GM12878 (cell line): ENCODE measurements at regions not wholly inside any gene's neighbourhood (a gene's known extent, or its start where the extent isn't known, plus 50 kb on each side); places are given as distances from the start of the nearest gene placed in this dataset.
A peak's percentile ranks its signal among the peaks of the same experiment; 100 is the strongest.

ENCODE experiments used
- ATAC-seq: fragments of 200-7000 bp; cut with Tn5 transposase; 3 replicates; pipeline ENCODE4 v1.9.1; 2020; ENCODE audit warnings: mild to moderate bottlenecking, moderate library complexity
- BruUV-seq: library from RNA; stranded (reverse); fragments of 400-500 nt; replicated peaks from 2 replicates; lab custom pipeline; 2021; lab: Mats Ljungman, UMichigan
- CTCF ChIA-PET: fragments of 300-600 bp; sonication (Branson Sonifier 250); formaldehyde crosslinking; extraction: SDS; loops from one replicate; lab custom pipeline; 2021; ENCODE audit warnings: inconsistent platforms; lab: Yijun Ruan, JAX
- POLR2A ChIA-PET: fragments of 350-600 bp; formaldehyde crosslinking; extraction: SDS; loops from one replicate; lab custom pipeline; 2021; ENCODE audit warnings: inconsistent platforms; lab: Charles Lee
- RAD21 ChIA-PET: fragments of 300-600 bp; sonication (Branson Sonifier 250); formaldehyde crosslinking; loops from one replicate; lab custom pipeline; 2023; ENCODE audit warnings: antibody characterized with exemption; ENCODE audit not compliant: unreplicated experiment; lab: Charles Lee
- SMC1A ChIA-PET: fragments of 300-600 bp; sonication (Branson Sonifier 250); formaldehyde crosslinking; loops from one replicate; lab custom pipeline; 2023; ENCODE audit not compliant: unreplicated experiment, uncharacterized antibody; lab: Charles Lee
- DNase-seq: peaks from one replicate; pipeline ENCODE4 v3.0.0-alpha.2; 2011; ENCODE audit warnings: low read depth, low spot score
- FAIRE-seq: peaks from 3 replicates; lab custom pipeline; 2011; peaks lifted over from hg19 to GRCh38; lab: Jason Lieb, UNC
- H2AFZ ChIP-seq: 2 replicates; pipeline ENCODE4 v1.6.0; 2011; ENCODE audit warnings: low read depth, low read length, control low read depth; ENCODE audit not compliant: control insufficient read depth
- H3K27ac ChIP-seq: 2 replicates; pipeline ENCODE4 v1.5.1; 2011; ENCODE audit warnings: control low read depth; ENCODE audit not compliant: control insufficient read depth, insufficient read depth
- H3K27me3 ChIP-seq, 2 experiments: replicated peaks in 1 of 2; 2 replicates each; pipeline versions ENCODE4 v1.6.0 to v1.6.1; 2011; ENCODE audit warnings: low read length in 1 of 2; ENCODE audit not compliant: control insufficient read depth in 2 of 2, insufficient read depth in 2 of 2
- H3K36me3 ChIP-seq, 2 experiments: 2 replicates each; pipeline ENCODE4 v1.5.1; 2011; ENCODE audit warnings: low read length in 1 of 2; ENCODE audit not compliant: control insufficient read depth in 2 of 2, insufficient read depth in 2 of 2
- H3K4me1 ChIP-seq: 2 replicates; pipeline ENCODE4 v1.6.1; 2011; ENCODE audit warnings: mild to moderate bottlenecking, low read length, moderate library complexity, mixed read lengths; ENCODE audit not compliant: control insufficient read depth, insufficient read depth
- H3K4me2 ChIP-seq: 2 replicates; pipeline ENCODE4 v1.6.0; 2011; ENCODE audit warnings: control low read depth; ENCODE audit not compliant: control insufficient read depth, insufficient read depth
- H3K4me3 ChIP-seq: fragments of 200-600 bp; sonication (generic); 2 replicates; pipeline ENCODE4 v1.5.1; 2016
- H3K79me2 ChIP-seq: 2 replicates; pipeline ENCODE4 v1.6.0; 2011; ENCODE audit warnings: low read length; ENCODE audit not compliant: control insufficient read depth, insufficient read depth
- H3K9ac ChIP-seq: 2 replicates; pipeline ENCODE4 v1.8.0; 2011; ENCODE audit warnings: low read length, control low read depth, mixed read lengths; ENCODE audit not compliant: control insufficient read depth, insufficient read depth
- H3K9me3 ChIP-seq: replicated peaks from 3 replicates; pipeline ENCODE4 v1.5.1; 2011; ENCODE audit warnings: mild to moderate bottlenecking, low read length; ENCODE audit not compliant: control insufficient read depth, insufficient read depth
- H4K20me1 ChIP-seq: 2 replicates; pipeline ENCODE4 v1.6.0; 2011; ENCODE audit not compliant: control insufficient read depth, insufficient read depth
- CHD2 ChIP-seq: IDR thresholded peaks from 2 replicates; pipeline ENCODE4 v1.6.1; 2011; ENCODE audit warnings: low read depth, low read length, improper control_type of control experiment, borderline replicate concordance
- CTCF ChIP-seq, 3 experiments: IDR thresholded peaks in 2 of 3; conservative IDR thresholded peaks in 1 of 3; 2 replicates each; pipeline ENCODE4 v1.5.1; 2011; ENCODE audit warnings: low read depth in 3 of 3, low read length in 3 of 3, mild to moderate bottlenecking in 3 of 3, control low read depth in 2 of 3, moderate library complexity in 2 of 3, inconsistent platforms in 1 of 3, mixed read lengths in 1 of 3; ENCODE audit not compliant: control insufficient read depth in 2 of 3, insufficient read depth in 1 of 3; ENCODE audit errors: extremely low read depth in 1 of 3
- RAD21 ChIP-seq: IDR thresholded peaks from 2 replicates; pipeline ENCODE4 v1.6.1; 2011; ENCODE audit warnings: mild to moderate bottlenecking, low read depth, low read length, moderate library complexity; ENCODE audit not compliant: insufficient read depth
- SMC3 ChIP-seq: IDR thresholded peaks from 2 replicates; pipeline ENCODE4 v1.6.1; 2011; ENCODE audit warnings: low read length, improper control_type of control experiment, borderline replicate concordance
- SUPT20H ChIP-seq: IDR thresholded peaks from 2 replicates; pipeline ENCODE4 v1.6.1; 2011; ENCODE audit warnings: low read depth, mild to moderate bottlenecking, low read length, moderate library complexity, borderline replicate concordance; ENCODE audit not compliant: control insufficient read depth
- TCF12 ChIP-seq: IDR thresholded peaks from 2 replicates; pipeline ENCODE4 v1.6.1; 2011; ENCODE audit warnings: low read depth, mild to moderate bottlenecking, low read length
- ZNF687 ChIP-seq: fragments of 450-650 bp; IDR thresholded peaks from 2 replicates; pipeline ENCODE4 v1.6.1; 2017; ENCODE audit warnings: mild to moderate bottlenecking, moderate library complexity
- WGBS: methylation state at CpG from one replicate; pipeline ENCODE4 v1.1.6; 2016; ENCODE audit warnings: low lambda C conversion rate; ENCODE audit not compliant: insufficient replicate concordance, insufficient coverage; ENCODE audit errors: missing lambda C conversion rate; 5-methylcytosine and 5-hydroxymethylcytosine counted together
- in situ Hi-C: fragments of 300-500 bp; cut with MboI; formaldehyde crosslinking; loops from 9 replicates; pipeline ENCODE4 v1.14.3; 2018; ENCODE audit warnings: mixed read lengths
- intact Hi-C: fragments of 100-400 bp; cut with micrococcal nuclease; formaldehyde crosslinking; loops from one replicate; pipeline ENCODE4 v1.14.2; 2022; ENCODE audit not compliant: unreplicated experiment

DNA sequence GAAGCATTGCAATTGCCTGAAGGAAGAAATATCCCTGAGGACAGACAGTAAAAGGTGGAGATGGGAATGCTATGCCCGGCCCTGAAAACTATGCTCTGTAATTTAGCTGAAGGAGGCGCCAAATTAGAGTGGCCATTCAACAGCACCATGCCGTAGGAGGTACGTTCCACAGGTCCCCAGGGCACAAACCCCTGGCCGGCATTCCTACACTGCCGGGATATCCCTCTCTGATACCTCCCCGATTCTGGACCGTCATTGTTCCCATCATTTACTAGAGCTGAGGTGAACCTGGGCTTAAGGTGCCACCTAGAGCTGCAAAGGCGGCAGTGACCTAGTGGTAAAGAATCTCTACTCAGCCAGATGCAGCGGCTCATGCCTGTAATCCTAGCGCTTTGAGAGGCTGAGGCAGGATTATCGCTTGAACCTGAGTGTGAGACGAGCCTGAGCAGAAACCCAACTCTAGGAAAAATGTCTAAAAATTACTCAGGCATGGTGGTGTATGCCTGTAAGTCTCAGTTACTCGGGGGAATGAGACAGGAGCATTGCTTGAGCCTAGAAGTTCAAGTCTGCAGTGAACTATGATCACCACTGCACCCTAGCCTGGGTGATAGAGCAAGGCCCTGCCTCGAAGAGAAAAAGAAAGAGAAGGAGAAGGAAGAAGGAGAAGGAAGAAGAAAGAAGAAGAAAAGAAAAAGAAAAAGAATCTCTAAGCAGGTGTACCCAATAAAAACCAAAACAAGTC lies 53.0 kb upstream of the TNKS2 start:
- CTCF ChIA-PET: interaction anchor here (0.8 kb wide), 1 partner anchor 355 kb away, joined by 3 read pairs; no protein-coding TSS in a partner anchor
- FAIRE-seq: no peak
- H3K9ac ChIP-seq: no peak overlapping the region

More for the DNA sequence above, 53.0 kb upstream of the TNKS2 start:
- Histone ChIP-seq H3K4me3 (no peak overlapping the region), H3K4me2 (no peak overlapping the region), H3K27ac (no peak overlapping the region), H3K79me2 (no peaks in the 10 kb centered on the region), H2AFZ (no peak overlapping the region), H4K20me1 (no peaks in the 10 kb centered on the region)
- TF ChIP-seq ZNF687 (no peak), SUPT20H (no peak), RAD21 (peak; percentile 52), CTCF (IDR thresholded peaks at IDR 0.05 in 2 of 3, conservative IDR thresholded peaks at IDR 0.05 in 1 of 3; ENCODE audit: control insufficient read depth in 2 of 3, extremely low read depth in 1 of 3, insufficient read depth in 1 of 3, low read depth in 3 of 3, low read length in 3 of 3) (peak; percentile 23 to 50 (median 33); a peak in 3 of 6 replicates), SMC3 (peak; percentile 18; the same call in 1 of the 2 replicates), CHD2 (no peak), TCF12 (no peak)
- TF ChIP-seq, all 136 proteins: peak for 3
- DNase-seq (no peak), ATAC-seq (peak; percentile 54; the same call in 2 of the 3 replicates)
- H3K36me3 ChIP-seq: no peaks in the 10 kb centered on the region
- H3K27me3 ChIP-seq: no peaks in the 10 kb centered on the region; a peak in 3 of 4 replicates
- BruUV-seq: no TSS peak
- H3K9me3 ChIP-seq: no peaks in the 10 kb centered on the region
- intact Hi-C loops (no loop called here), in situ Hi-C loops (no loop called here)
- no peaks in the 10 kb centered on the region for H3K4me1 ChIP-seq
- 25% methylated on average over 14 of the region's 15 CpGs for WGBS
- RAD21 ChIA-PET: interaction anchor here (0.6 kb wide), 2 partner anchors 587 to 1128 kb away, joined by 3 read pairs; no protein-coding TSS in a partner anchor
- POLR2A ChIA-PET: no interaction called here
- SMC1A ChIA-PET: interaction anchor here (0.8 kb wide), 1 partner anchor 250 kb away, joined by 3 read pairs; no protein-coding TSS in a partner anchor
